ENCODE measurements at regions not wholly inside any gene's neighbourhood (a gene's known extent, or its start where the extent isn't known, plus 50 kb on each side); places are given as distances from the start of the nearest gene placed in this dataset.

DNA sequence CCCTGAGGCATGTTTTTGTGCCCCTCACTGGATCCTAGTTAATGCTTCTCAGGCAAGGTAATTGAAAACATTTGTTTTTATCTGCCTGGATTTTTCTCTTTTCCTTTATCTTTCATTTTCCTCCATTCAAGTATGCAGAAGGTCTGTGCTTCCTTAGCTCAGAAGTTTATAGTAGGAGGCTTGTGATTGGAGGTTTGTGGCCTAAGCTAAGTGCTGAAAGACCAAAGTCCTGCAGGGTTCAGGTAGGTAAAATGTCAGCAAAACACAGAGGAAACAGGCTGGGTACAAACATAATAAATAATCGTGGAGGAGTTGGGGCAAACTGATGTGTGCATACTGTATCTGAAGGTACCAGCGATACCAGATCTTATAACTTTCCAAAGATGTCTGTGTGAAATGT is 230.9 kb upstream of the KLF4 start:
- ChIA-PET CTCF (no interaction called here), POLR2A (no interaction called here)
- TF ChIP-seq KLF7 (tag by site-specific recombination; IDR thresholded peaks at IDR 0.05; ENCODE audit: borderline replicate concordance) (no peak), ZNF707 (tag by site-specific recombination; IDR thresholded peaks at IDR 0.05) (no peak), ZNF843 (tag by site-specific recombination; IDR thresholded peaks at IDR 0.05) (no peak), PRDM4 (tag by site-specific recombination; IDR thresholded peaks at IDR 0.05) (no peak), ZNF157 (tag by site-specific recombination; IDR thresholded peaks at IDR 0.05) (no peak), ZNF571 (tag by site-specific recombination; IDR thresholded peaks at IDR 0.05) (no peak), PRDM10 (tag by site-specific recombination; IDR thresholded peaks at IDR 0.05) (no peak), ZBTB26 (tag by site-specific recombination; optimal IDR thresholded peaks at IDR 0.05) (no peak), ZNF670 (tag by site-specific recombination; IDR thresholded peaks at IDR 0.05; ENCODE audit: low read depth) (no peak), ZNF624 (tag by site-specific recombination; IDR thresholded peaks at IDR 0.05) (no peak), GLI4 (tag by site-specific recombination; IDR thresholded peaks at IDR 0.05) (no peak), ATF2 (tag by site-specific recombination; IDR thresholded peaks at IDR 0.05; ENCODE audit: low read depth) (no peak), TSHZ1 (tag by site-specific recombination; IDR thresholded peaks at IDR 0.05; ENCODE audit: borderline replicate concordance) (no peak), YY1 (tag by site-specific recombination; IDR thresholded peaks at IDR 0.05) (no peak), ZFP37 (tag by site-specific recombination; IDR thresholded peaks at IDR 0.05) (no peak), BCL11B (tag by site-specific recombination; IDR thresholded peaks at IDR 0.05; ENCODE audit: low read depth) (no peak), ZNF830 (tag by site-specific recombination; IDR thresholded peaks at IDR 0.05; ENCODE audit: low read depth) (no peak), ZFP69B (tag by site-specific recombination; IDR thresholded peaks at IDR 0.05) (no peak)
- TF ChIP-seq, protein P1, sequence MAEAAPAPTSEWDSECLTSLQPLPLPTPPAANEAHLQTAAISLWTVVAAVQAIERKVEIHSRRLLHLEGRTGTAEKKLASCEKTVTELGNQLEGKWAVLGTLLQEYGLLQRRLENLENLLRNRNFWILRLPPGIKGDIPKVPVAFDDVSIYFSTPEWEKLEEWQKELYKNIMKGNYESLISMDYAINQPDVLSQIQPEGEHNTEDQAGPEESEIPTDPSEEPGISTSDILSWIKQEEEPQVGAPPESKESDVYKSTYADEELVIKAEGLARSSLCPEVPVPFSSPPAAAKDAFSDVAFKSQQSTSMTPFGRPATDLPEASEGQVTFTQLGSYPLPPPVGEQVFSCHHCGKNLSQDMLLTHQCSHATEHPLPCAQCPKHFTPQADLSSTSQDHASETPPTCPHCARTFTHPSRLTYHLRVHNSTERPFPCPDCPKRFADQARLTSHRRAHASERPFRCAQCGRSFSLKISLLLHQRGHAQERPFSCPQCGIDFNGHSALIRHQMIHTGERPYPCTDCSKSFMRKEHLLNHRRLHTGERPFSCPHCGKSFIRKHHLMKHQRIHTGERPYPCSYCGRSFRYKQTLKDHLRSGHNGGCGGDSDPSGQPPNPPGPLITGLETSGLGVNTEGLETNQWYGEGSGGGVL (tag by site-specific recombination; IDR thresholded peaks at IDR 0.05) = no peak
- TF ChIP-seq, protein P2, sequence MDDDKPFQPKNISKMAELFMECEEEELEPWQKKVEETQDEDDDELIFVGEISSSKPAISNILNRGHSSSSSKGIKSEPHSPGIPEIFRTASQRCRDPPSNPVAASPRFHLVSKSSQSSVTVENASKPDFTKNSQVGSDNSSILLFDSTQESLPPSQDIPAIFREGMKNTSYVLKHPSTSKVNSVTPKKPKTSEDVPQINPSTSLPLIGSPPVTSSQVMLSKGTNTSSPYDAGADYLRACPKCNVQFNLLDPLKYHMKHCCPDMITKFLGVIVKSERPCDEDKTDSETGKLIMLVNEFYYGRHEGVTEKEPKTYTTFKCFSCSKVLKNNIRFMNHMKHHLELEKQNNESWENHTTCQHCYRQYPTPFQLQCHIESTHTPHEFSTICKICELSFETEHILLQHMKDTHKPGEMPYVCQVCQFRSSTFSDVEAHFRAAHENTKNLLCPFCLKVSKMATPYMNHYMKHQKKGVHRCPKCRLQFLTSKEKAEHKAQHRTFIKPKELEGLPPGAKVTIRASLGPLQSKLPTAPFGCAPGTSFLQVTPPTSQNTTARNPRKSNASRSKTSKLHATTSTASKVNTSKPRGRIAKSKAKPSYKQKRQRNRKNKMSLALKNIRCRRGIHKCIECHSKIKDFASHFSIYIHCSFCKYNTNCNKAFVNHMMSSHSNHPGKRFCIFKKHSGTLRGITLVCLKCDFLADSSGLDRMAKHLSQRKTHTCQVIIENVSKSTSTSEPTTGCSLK (tag by site-specific recombination; IDR thresholded peaks at IDR 0.05) = no peak
- no peak overlapping the region for H3K4me3 ChIP-seq (ENCODE audit: low read depth, low read length)
- H3K9me3 ChIP-seq (ENCODE audit: control insufficient read depth, insufficient read depth, low read depth, low read length) = no peaks in the 10 kb centered on the region
- no peak overlapping the region for H3K27ac ChIP-seq (ENCODE audit: extremely low read depth, low read depth, low read length)
- H3K4me1 ChIP-seq (ENCODE audit: control insufficient read depth, insufficient read depth, low read length) = no peaks in the 10 kb centered on the region
- H3K36me3 ChIP-seq (ENCODE audit: control insufficient read depth in 2 of 2, insufficient read depth in 1 of 2, low read length in 2 of 2) = no peaks in the 10 kb centered on the region
